HG02973 (cell line): ENCODE measurements at regions not wholly inside any gene's neighbourhood (a gene's known extent, or its start where the extent isn't known, plus 50 kb on each side); places are given as distances from the start of the nearest gene placed in this dataset.

Source experiments
- ATAC-seq: cut with Tn5 transposase; IDR thresholded peaks from one replicate; pipeline ENCODE4 v1.9.1; 2021; ENCODE audit warnings: moderate library complexity; ENCODE audit not compliant: unreplicated experiment

DNA sequence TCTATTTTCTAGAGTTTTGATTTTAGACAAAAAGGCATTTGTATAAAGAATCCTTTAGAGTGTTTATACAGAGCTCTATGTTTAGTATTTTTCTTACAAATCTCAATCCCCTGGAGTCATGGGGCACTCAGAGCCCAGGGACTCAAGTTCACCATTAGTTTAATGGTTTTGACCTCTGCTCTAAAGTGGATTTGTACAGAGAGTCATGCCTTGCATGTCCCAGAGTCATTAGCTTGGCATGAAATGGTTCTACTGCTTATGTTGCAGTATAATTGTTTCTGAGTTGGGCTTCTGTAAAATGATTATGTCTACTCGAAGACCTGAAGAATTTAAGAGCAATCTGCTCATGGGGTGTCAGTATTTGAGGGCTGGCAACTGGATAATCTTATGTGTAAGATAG lies 406.2 kb downstream of the DLEU7 start:
- no peak for ATAC-seq

DNA sequence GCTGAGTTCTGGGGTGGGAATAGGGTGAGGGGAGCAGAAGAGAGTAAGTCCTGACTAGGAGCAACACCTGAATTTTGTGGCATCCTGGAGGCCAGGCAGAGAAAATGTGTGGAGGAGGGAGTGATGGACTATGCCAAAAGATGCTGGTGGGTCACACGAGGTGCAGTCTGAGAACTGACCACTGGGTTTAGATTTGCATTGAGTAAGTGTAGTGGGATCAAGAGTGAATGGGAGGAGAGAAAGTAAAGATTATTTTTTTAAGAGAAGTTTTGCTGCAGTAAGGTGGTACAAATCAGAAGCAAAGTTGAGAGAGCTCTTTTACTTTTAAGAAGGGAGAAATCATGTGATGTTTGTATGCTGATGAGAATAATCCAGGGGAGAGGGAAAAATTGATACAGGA lies 405.1 kb downstream of the DLEU7 start:
- ATAC-seq: no peak

DNA sequence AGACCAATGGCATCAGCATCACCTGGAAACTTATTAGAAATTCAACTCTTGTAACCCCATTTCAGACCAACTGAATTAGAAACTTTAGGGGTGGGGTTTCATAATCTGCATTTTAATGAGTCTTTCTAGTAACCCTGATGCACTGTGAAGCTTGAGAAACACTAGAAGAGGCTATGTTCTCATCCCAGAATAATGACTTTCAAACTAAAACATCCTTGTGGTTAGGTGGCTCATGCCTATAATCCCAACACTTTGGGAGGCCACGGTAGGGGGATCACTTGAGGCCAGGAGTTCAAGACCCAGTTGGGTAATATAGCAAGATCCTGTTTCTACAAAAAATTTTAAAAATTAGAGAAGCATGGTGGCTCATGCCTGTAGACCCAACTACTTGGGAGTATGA lies 402.4 kb downstream of the DLEU7 start:
- ATAC-seq: no peak

DNA sequence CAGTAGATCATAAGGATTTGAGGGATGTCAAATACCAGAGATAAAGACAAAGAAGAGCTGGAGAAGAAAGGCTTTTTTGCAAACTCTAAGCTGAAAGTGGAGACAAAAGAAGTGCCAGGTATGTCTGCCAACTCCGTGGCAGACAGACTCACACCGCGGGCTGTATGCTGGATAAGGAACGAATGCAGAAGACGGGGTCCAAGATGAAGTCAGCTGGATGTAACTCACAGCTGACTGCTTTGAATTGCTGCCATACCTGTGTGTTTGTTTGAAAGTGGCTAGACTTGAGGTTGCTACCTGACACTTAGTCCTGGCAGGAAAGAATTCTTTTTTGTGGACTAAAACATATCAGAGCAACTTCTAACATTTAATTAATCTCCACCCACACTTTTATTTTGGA lies 398.8 kb downstream of the DLEU7 start:
- no peak for ATAC-seq

DNA sequence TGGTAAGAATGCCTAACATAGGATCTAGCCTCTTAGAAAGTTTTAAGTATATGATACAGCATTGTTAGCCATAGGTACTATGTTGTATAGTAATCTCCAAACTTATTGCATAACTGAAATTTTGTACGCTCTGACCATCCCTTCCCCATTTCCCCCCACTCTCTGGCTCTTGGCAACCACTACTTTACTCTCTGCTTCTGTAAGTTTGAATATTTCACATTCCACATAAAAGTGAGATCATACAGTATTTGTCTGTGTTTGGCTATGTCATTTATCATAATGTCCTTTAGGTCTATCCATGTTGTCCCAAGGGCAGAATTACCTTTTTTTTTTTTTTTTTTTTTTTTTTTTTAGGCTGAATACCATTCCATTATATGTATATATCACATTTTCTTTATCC lies 396.9 kb downstream of the DLEU7 start:
- ATAC-seq: no peak

DNA sequence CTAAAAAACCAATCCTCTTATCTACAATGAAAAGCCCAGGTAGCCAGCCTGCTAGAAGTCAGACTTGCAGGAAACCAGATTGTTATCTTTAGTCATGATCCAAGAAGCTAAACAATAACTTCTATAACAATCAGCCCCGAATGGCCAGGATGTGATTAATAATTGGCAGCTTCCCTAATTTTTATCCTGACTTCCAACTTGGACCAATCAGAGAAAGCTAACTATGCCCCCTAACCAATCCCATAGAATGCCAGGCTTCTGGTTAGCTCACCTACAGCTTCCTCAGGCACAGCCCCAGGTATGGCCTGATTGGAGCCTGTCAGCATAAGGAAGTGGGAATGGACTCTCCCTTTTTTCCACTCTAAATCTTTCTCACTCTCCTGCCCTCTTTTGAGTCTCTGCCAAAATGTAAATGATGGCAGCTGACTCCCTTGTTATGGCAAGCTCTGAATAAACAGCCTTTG lies 394.9 kb downstream of the DLEU7 start:
- no peak for ATAC-seq

DNA sequence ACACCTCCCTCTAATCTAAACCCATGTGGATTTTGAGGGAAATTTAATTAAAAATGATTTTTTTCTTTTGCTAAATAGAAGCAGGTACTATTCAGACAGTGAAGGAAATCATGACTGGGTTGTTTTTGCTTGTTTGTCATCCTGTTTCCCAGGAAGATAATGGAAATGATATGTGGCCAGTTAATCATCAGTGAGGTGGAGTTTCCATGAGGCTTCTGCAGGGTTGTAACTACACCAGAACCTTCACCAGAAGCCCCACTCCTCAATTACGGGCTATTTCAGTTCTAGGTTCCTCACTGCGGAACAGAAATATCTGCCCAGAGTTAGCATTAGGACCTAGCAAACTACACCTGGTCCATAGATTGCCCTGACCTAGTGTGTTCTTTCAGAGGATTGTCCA lies 394.0 kb downstream of the DLEU7 start:
- ATAC-seq: no peak

DNA sequence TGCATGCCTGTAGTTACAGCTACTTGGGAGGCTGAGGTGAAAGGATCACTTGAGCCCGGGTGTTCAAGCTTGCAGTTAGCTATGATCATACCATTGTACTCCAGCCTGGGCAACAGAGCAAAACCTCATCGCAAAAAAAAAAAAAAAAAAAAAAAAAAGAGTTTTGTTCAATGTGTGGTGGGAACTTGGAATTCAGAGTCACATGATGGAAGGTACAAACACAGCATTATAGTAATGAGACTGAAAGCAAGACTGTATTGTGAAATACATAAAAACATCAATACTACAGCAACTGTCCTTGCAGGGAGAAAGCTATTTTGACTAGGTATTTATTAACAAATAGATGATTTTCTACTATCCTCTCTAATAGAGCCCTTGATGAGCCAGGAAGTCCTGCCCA lies 393.2 kb downstream of the DLEU7 start:
- no peak for ATAC-seq

DNA sequence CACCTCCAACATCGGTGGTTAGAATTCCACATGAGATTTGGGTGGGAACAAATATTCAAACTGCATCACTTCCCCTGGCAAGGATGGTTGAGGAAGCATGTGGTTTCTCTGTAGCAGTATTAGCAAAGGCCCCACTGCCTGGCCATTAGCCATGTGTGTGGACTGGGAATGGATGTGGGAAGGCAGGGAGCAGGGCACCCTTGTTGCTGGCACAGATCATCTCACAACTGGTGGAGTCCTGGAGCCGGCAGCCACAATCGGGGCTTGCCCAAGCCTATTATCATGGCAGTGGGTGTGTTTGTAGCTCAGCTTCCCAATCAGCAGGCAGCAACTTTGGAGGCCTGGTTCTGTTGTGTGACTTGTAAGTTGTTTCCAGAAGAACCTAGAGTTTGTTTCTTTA lies 391.9 kb downstream of the DLEU7 start:
- no peak for ATAC-seq

DNA sequence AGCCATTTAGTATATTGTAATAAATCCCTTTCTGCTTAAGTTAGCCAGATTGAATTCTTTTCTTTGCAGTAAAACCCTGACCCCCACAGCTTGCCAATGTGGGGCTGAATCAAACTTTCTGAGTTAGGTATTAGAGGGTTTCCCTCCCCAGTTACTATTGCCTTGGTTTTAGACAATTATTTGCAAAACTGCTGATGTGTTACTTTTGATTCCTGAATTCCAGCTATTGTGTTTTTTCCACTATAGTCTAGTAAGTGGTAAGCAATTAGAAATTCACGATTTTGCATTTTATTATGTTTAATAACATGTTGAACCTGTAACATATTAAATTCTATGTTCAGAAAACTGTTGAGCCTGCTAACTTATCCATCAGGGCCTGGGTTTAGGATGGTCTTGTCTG lies 391.5 kb downstream of the DLEU7 start:
- ATAC-seq: no peak

DNA sequence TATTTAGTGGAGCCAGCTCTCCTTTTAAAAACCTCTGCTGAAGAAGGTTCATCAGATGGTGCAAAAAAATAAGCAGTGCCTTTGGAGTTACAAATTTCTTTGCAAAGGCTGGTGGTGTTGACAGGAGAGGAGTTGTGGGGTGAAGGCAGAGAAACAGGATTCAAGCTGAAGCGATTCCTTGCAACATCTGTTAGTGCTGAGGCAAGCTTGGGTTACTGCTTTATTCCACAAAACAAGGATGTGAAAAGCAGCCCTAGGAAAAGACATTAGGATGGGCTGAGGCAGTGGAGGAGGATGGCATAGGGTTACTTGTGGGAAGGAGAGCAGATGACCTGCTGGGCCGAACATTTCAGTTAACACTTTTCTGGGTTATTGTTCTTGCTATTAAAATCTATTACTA lies 390.7 kb downstream of the DLEU7 start:
- no peak for ATAC-seq

DNA sequence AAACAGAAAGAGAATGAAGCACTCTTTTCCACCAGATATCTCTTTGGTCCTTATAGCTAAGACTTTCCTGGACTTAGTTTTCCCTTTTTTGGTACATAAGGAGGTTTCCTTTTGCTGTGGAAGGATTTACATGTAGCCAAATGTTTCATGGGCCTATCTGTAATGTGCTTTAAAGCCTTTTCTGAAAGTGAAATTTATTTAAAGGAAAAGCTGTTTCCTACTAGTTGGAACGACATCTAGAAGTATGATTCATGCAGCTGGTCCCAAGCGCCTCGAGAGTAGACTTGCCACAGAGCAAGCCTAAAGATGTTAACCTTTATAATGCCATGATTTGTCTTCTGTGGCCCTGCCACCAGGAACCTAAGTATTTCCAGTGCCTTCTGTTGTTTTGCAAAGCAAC lies 390.3 kb downstream of the DLEU7 start:
- no peak for ATAC-seq

DNA sequence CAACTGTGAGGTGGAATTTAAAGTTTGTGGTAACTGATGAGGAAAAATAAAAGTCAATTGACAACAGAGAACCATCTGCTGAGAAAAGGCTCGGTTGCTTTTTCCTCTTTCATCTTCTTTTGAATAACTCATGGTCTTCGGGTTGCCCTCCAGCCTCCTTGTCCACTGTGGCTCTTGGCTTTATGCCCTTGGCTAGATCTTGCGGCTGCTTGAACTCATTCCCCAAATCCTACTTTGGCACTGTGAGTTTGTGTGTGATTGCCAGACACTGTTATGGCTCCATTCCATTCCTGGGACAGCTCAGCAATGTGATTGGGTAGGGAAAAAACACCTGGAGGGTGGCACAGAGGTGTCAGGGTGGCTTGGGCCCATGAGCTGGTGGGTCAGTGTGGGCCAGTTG lies 387.4 kb downstream of the DLEU7 start:
- ATAC-seq: no peak

DNA sequence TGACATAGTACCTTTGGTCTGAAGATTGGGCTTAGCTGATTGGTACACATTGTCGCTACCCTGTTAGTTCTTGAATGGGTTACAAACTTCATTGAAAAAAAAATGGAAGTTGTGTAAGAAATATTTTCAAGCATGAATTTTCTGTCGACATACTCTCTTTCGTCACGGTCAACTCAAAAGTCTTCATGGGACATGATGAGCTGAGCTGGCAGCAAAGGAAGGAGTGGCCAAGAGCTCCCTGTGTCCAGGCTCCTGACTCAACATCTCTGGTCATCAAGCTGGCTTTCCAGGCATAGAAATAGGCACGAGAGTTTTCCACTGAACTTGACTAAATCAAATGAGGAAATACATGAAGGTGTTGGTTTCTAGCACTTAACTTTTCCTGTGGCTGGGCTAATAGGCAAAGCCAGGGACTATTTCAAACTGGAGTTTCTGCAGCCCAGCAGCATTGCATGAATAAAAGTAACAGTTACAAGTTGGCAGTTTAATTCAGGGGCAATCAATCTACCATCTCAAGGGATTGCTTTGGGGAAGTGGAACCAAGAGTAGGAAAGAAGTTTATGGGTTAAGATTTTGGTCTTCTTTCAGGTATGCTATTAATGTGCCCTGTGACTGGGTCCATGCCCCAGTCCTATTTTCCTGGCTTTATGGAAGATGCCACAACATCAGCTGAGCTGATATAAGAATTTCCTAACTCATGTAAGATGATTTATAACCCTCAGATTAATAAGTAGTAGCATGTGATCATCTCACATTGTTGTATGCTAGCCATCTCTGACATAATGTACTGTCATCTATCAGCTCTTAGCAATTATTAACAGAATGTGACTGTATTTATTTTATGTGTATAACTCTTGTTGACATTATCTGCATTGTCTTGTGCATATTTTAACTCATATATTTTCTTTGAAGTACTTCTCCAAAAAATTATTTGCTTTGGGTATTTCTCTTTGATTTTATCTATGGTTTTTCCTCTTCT lies 385.8 kb downstream of the DLEU7 start:
- ATAC-seq: no peak

DNA sequence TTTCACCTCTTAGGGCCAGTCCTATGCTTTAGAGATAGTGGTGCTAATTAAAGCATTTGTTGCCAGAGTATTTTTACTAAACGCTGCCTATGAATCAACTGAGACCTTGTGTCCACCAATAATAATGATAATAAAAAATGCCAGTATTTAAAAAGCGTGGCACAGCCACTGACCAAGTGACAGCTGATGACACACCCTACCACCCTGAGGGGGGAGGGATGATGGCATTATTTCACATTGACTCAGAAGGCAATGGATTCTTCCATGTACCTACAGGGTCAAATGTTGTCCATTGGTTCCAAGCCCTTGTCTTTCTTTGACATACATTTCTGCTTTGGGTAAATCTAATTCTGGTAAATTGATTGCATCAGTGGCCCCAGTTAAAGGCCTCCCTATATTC lies 384.4 kb downstream of the DLEU7 start:
- ATAC-seq: no peak

DNA sequence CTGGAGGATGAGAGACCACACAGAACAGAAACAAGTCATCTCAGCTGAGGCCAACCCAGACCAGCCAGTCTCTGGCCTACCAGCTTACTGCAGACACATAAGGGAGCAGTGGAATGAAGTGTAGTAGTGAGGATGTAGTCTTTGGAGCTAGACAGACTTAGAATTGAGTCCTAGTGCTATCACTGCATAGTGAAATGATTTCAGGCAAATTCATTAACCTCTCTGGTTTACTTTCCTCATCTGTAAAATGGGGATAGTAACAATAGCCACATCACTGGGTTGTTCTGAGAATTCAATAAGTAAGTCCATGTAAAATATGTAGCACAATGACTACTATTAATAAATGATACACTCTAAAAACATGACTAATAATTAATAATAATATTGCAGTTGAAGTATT lies 383.8 kb downstream of the DLEU7 start:
- ATAC-seq: no peak

DNA sequence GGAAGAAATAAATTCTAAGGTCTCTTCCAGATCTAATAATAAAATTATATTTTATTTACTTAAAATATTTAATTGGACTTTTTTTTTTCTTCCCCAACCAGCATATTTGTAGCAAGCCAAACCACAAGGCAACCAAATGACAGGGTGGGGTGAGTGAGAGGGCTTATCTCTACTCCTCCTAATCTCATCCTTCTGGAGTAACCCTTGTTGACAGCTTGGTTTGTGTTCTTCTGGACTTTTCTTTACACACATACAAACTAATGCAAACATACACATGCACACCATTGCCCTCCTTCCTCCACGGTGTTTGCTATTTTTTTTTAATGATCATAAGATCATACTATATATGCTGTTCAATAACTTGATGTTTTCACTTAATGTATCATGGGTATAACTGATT lies 383.1 kb downstream of the DLEU7 start:
- no peak for ATAC-seq

DNA sequence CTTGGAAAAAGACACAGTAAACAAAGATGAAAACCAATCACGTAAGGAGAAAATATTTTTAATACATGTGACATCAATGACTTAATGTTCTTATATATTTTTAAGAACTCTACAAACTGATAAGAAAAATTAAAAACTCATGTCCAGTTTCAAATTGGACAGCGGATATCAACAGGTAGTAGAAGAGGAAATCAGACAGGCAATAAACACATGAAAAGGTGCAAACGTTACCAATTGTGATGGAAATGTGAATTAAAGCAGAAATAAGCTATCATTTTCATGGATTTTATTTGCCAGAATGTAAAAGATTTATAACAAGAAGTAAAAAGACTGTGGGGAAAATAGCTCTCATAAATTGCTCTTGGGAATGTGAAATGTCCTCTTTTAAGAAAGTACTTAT lies 382.3 kb downstream of the DLEU7 start:
- no peak for ATAC-seq

DNA sequence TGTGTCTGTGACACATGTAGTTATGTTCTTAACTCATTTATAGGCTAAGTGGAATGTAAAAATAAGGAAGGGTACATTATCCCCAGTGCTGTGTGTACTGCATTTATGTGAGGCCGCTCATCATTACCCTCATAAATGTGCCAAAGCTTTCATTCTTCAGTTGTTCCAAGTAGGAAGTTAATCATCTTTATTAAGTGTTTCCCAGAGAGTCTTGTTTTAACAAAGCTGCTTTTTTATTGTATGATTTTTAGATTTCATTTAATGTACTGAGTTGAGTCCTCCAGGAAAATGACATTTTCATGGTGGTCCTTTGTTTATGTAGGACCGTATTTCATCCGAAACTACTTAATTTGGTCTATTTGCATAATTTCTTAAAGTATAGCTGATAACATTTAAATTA lies 379.8 kb downstream of the DLEU7 start:
- ATAC-seq: no peak

DNA sequence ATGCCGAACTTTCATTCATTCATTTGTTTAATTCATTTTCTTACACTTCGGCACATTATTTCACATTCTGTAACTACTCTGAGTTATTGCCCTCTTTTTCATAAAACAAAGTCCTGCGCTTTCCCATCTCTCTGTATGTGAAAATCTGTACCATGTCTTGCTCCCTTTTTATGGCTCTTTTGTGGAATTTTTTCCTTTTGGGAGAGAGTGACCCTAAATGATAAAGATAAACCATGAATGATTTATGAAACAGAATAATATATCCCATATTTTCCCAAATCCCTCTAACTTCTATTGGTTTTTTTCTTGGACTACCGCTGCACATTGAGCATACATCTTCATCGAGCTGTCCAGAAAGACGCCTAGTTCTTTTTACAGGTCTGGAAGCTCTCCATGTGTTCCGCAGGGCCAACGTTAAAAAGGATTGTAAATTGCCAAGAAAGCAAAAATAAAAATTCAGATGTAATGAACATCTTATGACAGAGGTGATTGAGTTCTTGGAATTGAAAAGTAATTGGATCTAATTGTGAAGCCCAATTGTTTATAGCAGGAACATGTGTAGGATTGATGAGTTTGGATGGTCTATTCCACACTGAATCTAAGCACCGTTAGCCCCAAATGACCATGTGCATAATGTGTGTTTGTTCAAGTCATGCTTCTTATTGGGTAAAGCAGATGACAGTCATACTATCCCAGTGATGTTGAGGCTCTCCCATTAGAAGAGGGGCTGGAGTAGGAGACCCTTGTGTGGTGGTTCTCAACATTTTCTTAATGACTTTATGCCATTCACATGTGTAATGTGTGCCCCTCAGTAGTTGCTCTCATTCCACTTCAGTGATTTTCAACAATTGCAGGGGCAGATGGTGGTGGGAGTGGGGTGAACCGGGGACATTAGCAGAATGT lies 378.9 kb downstream of the DLEU7 start:
- no peak for ATAC-seq

DNA sequence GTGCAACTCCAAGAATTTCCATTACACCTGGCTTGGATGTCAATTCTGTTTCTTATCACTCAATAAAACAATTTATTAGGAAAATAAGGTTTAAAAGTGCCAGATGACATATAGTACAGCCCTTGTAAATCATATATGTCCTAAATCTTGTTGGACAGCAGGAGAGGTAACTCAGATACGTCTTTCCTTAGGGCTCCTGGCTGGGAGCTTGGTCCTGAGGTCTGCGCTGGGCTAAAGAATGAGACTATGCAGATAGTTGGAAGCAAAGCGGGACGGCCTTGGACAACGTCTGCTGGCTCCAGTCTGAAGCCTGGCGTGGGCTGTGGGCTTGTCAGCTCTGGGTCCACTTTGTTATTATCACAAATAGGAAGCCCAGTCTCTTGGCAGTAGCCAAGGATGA lies 377.0 kb downstream of the DLEU7 start:
- no peak for ATAC-seq
